K562 (cell line): ENCODE measurements at regions not wholly inside any gene's neighbourhood (a gene's known extent, or its start where the extent isn't known, plus 50 kb on each side); places are given as distances from the start of the nearest gene placed in this dataset.

Experiments
- ATAC-seq: fragments of 200-7000 bp; cut with Tn5 transposase; 3 replicates; pipeline ENCODE4 v1.9.1; 2020; ENCODE audit warnings: moderate library complexity
- BruUV-seq: library from RNA; stranded (reverse); fragments of 400-500 nt; replicated peaks from 2 replicates; lab custom pipeline; 2021; lab: Mats Ljungman, UMichigan
- CTCF ChIA-PET: fragments of 300-600 bp; formaldehyde crosslinking; extraction: SDS; loops from one replicate; lab custom pipeline; 2021; ENCODE audit warnings: low intra/inter-chr PET ratio; lab: Yijun Ruan, JAX
- POLR2A ChIA-PET: fragments of 300-600, 350-650 bp; sonication (Branson Sonifier 250); formaldehyde crosslinking; extraction: SDS; loops from one replicate; lab custom pipeline; 2021; ENCODE audit warnings: antibody characterized with exemption, inconsistent platforms; lab: Yijun Ruan, JAX
- DNase-seq, 4 experiments: peaks; one replicate each; pipeline versions ENCODE4 v3.0.0 to v3.0.0-alpha.2; 2011 to 2018; ENCODE audit warnings: low spot score in 3 of 4, mixed read lengths in 3 of 4; ENCODE audit errors: extremely low read depth in 1 of 4
- FAIRE-seq: peaks from 2 replicates; lab custom pipeline; 2011; peaks lifted over from hg19 to GRCh38; lab: Jason Lieb, UNC
- H2AFZ ChIP-seq: 2 replicates; pipeline ENCODE4 v1.6.0; 2011; ENCODE audit warnings: low read depth, low read length, control low read depth, inconsistent platforms
- H3K27ac ChIP-seq: fragments of 200-600 bp; 3 replicates; pipeline ENCODE4 v1.8.0; 2011; ENCODE audit warnings: low read depth, mild to moderate bottlenecking, control low read depth, inconsistent platforms, low read length, moderate library complexity, mixed read lengths; ENCODE audit errors: extremely low read depth
- H3K27me3 ChIP-seq, 2 experiments: fragments of 300-600 bp in 1 of 2; 2 replicates in 1 of 2; 3 replicates in 1 of 2; pipeline versions ENCODE4 v1.6.0 to v1.8.0; 2011; ENCODE audit warnings: inconsistent platforms in 2 of 2, low read length in 2 of 2, mild to moderate bottlenecking in 1 of 2, mixed read lengths in 1 of 2, moderate library complexity in 1 of 2; ENCODE audit not compliant: control insufficient read depth in 2 of 2, insufficient read depth in 2 of 2
- H3K36me3 ChIP-seq: fragments of 300-600 bp; 3 replicates; pipeline ENCODE4 v1.8.0; 2011; ENCODE audit warnings: mild to moderate bottlenecking, low read length, inconsistent platforms; ENCODE audit not compliant: control insufficient read depth, insufficient read depth
- H3K4me1 ChIP-seq, 2 experiments: fragments of 200-600 bp in 1 of 2; replicated peaks in 1 of 2; 2 replicates in 1 of 2; 3 replicates in 1 of 2; pipeline versions ENCODE4 v1.5.1 to v1.8.0; 2011; ENCODE audit warnings: inconsistent platforms in 2 of 2, low read length in 2 of 2, mild to moderate bottlenecking in 1 of 2, mixed read lengths in 1 of 2, moderate library complexity in 1 of 2; ENCODE audit not compliant: control insufficient read depth in 2 of 2, insufficient read depth in 2 of 2
- H3K4me2 ChIP-seq: 2 replicates; pipeline ENCODE4 v1.6.1; 2011; ENCODE audit warnings: low read length, control low read depth, inconsistent platforms, mixed read lengths; ENCODE audit not compliant: insufficient read depth
- H3K4me3 ChIP-seq: fragments of 200-600 bp; sonication (generic), shearing (Covaris generic); 2 replicates; pipeline ENCODE4 v1.5.1; 2016; ENCODE audit warnings: control low read depth, inconsistent platforms
- H3K79me2 ChIP-seq: fragments of 200-600 bp; 3 replicates; pipeline ENCODE4 v1.8.0; 2011; ENCODE audit warnings: low read length, inconsistent platforms; ENCODE audit not compliant: control insufficient read depth, insufficient read depth
- H3K9ac ChIP-seq, 2 experiments: 2 replicates each; pipeline versions ENCODE4 v1.6.0 to v1.6.1; 2011; ENCODE audit warnings: low read depth in 2 of 2, low read length in 2 of 2, control low read depth in 1 of 2, inconsistent platforms in 1 of 2, mild to moderate bottlenecking in 1 of 2, mixed read lengths in 1 of 2; ENCODE audit not compliant: insufficient read depth in 1 of 2
- H3K9me1 ChIP-seq: one replicate; pipeline ENCODE4 v1.6.0; 2011; ENCODE audit warnings: inconsistent platforms, mild to moderate bottlenecking, low read length, moderate library complexity; ENCODE audit not compliant: control insufficient read depth, insufficient read depth
- H3K9me3 ChIP-seq: replicated peaks from 2 replicates; pipeline ENCODE4 v1.5.1; 2011; ENCODE audit warnings: low read depth, low read length, inconsistent platforms; ENCODE audit not compliant: control insufficient read depth, insufficient read depth
- H4K20me1 ChIP-seq: replicated peaks from 2 replicates; pipeline ENCODE4 v1.6.1; 2011; ENCODE audit warnings: low read length, inconsistent platforms, mixed read lengths; ENCODE audit not compliant: control insufficient read depth, insufficient read depth
- BRF1 ChIP-seq: IDR thresholded peaks from 3 replicates; pipeline ENCODE4 v1.6.1; 2011; ENCODE audit warnings: borderline replicate concordance, mild to moderate bottlenecking; ENCODE audit not compliant: insufficient read length; ENCODE audit errors: extremely low read depth
- EGR1 ChIP-seq: fragments of 450-650 bp; conservative IDR thresholded peaks from 2 replicates; pipeline ENCODE4 v1.6.1; 2017; ENCODE audit warnings: mild to moderate bottlenecking
- FOXK2 ChIP-seq, 2 experiments: fragments of 450-650 bp; IDR thresholded peaks in 1 of 2; conservative IDR thresholded peaks in 1 of 2; 2 replicates each; pipeline ENCODE4 v1.6.1; 2016; ENCODE audit warnings: low read depth in 2 of 2, mild to moderate bottlenecking in 1 of 2
- FOXP1 ChIP-seq: sonication (generic); formaldehyde crosslinking; IDR thresholded peaks from 2 replicates; pipeline ENCODE4 v1.8.0; 2022; ENCODE audit warnings: mild to moderate bottlenecking, missing genetic modification reagents
- MAFF ChIP-seq: IDR thresholded peaks from 2 replicates; pipeline ENCODE4 v1.6.1; 2012; ENCODE audit warnings: low read length, improper control_type of control experiment
- SIN3B ChIP-seq: fragments of 450-650 bp; IDR thresholded peaks from 2 replicates; pipeline ENCODE4 v1.6.1; 2017; ENCODE audit warnings: low read depth, mild to moderate bottlenecking, moderate library complexity
- SMAD3 ChIP-seq: fragments of 450-650 bp; formaldehyde crosslinking; conservative IDR thresholded peaks from 2 replicates; pipeline ENCODE4 v1.4.0; 2020; ENCODE audit warnings: mild to moderate bottlenecking
- SMC3 ChIP-seq: conservative IDR thresholded peaks from 2 replicates; pipeline ENCODE4 v1.6.1; 2011; ENCODE audit warnings: low read depth, low read length, improper control_type of control experiment; ENCODE audit not compliant: insufficient read depth
- SRF ChIP-seq, 2 experiments: fragments of 250-450, 450-650 bp in 1 of 2; sonication (Bioruptor Pico) in 1 of 2; sonication (generic) in 1 of 2; formaldehyde crosslinking; IDR thresholded peaks; 2 replicates each; pipeline versions ENCODE4 v1.5.0 to v1.5.1; 2020 to 2022; ENCODE audit warnings: mild to moderate bottlenecking in 1 of 2, missing genetic modification reagents in 1 of 2
- SRSF7 ChIP-seq: fragments of 200-400 bp; formaldehyde crosslinking; optimal IDR thresholded peaks from 2 replicates; pipeline ENCODE3; 2017; ENCODE audit warnings: mild to moderate bottlenecking, low read depth, low read length
- SUPT5H ChIP-seq: fragments of 450-650 bp; IDR thresholded peaks from 2 replicates; pipeline ENCODE4 v1.6.1; 2016
- TCF7L2 ChIP-seq: fragments of 150-350 bp; IDR thresholded peaks from 2 replicates; pipeline ENCODE4 v1.6.1; 2016; ENCODE audit warnings: low read depth, mild to moderate bottlenecking, low read length, moderate library complexity
- ZNF324 ChIP-seq: fragments of 250-450 bp; sonication (Bioruptor Pico); IDR thresholded peaks from 2 replicates; pipeline ENCODE4 v1.4.0; 2020; ENCODE audit warnings: mild to moderate bottlenecking
- WGBS: fragments of 100-300 bp; shearing (Covaris generic); methylation state at CpG from one replicate; pipeline ENCODE4 v1.1.6; 2016; ENCODE audit warnings: low coverage, mixed read lengths; ENCODE audit not compliant: insufficient coverage; ENCODE audit errors: missing lambda C conversion rate; 5-methylcytosine and 5-hydroxymethylcytosine counted together
- in situ Hi-C: fragments of 300-500 bp; cut with MboI; formaldehyde crosslinking; loops from 4 replicates; pipeline ENCODE4 v1.15.0; 2018; ENCODE audit warnings: inconsistent platforms, mixed read lengths
- intact Hi-C: fragments of 100-400 bp; cut with micrococcal nuclease; formaldehyde crosslinking; loops from 2 replicates; pipeline ENCODE4 v1.14.2; 2022
- TF ChIP-seq, protein P1 (sequence below): fragments of 450-650 bp; IDR thresholded peaks from 2 replicates; pipeline ENCODE4 v1.6.1; 2016; ENCODE audit warnings: borderline replicate concordance
- TF ChIP-seq, protein P2 (sequence below), 3 experiments: IDR thresholded peaks in 2 of 3; conservative IDR thresholded peaks in 1 of 3; 2 replicates each; pipeline ENCODE4 v1.5.1; 2011 to 2012; ENCODE audit warnings: low read length in 3 of 3, mild to moderate bottlenecking in 3 of 3, control low read depth in 2 of 3, improper control_type of control experiment in 1 of 3, inconsistent platforms in 1 of 3, low read depth in 1 of 3, mixed read lengths in 1 of 3, moderate library complexity in 1 of 3; ENCODE audit not compliant: insufficient read depth in 2 of 3
- TF ChIP-seq, protein P3 (sequence below): conservative IDR thresholded peaks from 2 replicates; pipeline ENCODE4 v1.6.1; 2011; ENCODE audit warnings: low read depth, mild to moderate bottlenecking, low read length; ENCODE audit not compliant: control insufficient read depth
- TF ChIP-seq, protein P4 (sequence below): fragments of 450-650 bp; formaldehyde crosslinking; IDR thresholded peaks from 2 replicates; pipeline ENCODE4 v1.4.0; 2020; ENCODE audit warnings: mild to moderate bottlenecking, moderate library complexity

DNA sequence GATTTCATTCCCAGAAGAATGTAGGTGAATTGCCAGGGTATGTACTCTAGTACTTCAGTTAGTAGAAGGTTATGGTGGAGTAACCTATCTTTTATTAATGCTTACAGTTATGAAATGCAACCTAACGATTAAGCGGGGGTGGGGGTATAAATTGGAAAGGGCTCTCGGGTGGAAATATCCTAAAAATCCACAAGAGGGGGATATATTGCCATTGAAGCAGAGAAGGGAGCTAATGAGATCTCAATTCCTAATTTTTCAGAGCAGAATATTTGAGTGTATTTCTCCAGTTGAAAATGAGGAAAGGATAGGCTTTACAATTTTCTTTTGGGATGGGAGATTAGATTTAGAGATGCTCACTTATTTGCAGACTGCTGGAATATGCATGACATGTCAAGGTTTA is 90.8 kb downstream of the DNAJB9 start:
- H2AFZ ChIP-seq: no peak overlapping the region
- peak; percentile 86 for ATAC-seq
- H3K4me3 ChIP-seq: no peak overlapping the region
- H3K4me2 ChIP-seq: no peak overlapping the region
- BruUV-seq: no TSS peak
- no peak overlapping the region for H3K9ac ChIP-seq
- H3K27me3 ChIP-seq: peaks cover 0 to 11% of the 10 kb centered on the region in 2 experiments; a peak in 2 of 5 replicates
- intact Hi-C loops: no loop called here
- no peaks in the 10 kb centered on the region for H3K9me3 ChIP-seq
- DNase-seq: peak; percentile 23 to 60 (median 54)
- in situ Hi-C loops: no loop called here
- no peaks in the 10 kb centered on the region for H4K20me1 ChIP-seq
- POLR2A ChIA-PET: no interaction called here
- no peaks in the 10 kb centered on the region for H3K79me2 ChIP-seq
- H3K4me1 ChIP-seq: no peaks in the 10 kb centered on the region
- no peak for FAIRE-seq
- H3K27ac ChIP-seq: no peak overlapping the region
- no peaks in the 10 kb centered on the region for H3K9me1 ChIP-seq
- CTCF ChIA-PET: interaction anchor here (0.6 kb wide), 1 partner anchor 684 kb away, joined by 3 read pairs; no protein-coding TSS in a partner anchor
- WGBS: 0% methylated on average over 3 of the region's 3 CpGs
- H3K36me3 ChIP-seq: no peaks in the 10 kb centered on the region
- TF ChIP-seq SRF (CRISPR knock-in tag; IDR thresholded peaks at IDR 0.05): no peak
- 0 out of 2 replicates have a peak, but pooled peaks have one; percentile 26 for TF ChIP-seq SMC3
- peak; percentile 41 for TF ChIP-seq EGR1
- TF ChIP-seq ZNF324: no peak
- TF ChIP-seq, protein P1, sequence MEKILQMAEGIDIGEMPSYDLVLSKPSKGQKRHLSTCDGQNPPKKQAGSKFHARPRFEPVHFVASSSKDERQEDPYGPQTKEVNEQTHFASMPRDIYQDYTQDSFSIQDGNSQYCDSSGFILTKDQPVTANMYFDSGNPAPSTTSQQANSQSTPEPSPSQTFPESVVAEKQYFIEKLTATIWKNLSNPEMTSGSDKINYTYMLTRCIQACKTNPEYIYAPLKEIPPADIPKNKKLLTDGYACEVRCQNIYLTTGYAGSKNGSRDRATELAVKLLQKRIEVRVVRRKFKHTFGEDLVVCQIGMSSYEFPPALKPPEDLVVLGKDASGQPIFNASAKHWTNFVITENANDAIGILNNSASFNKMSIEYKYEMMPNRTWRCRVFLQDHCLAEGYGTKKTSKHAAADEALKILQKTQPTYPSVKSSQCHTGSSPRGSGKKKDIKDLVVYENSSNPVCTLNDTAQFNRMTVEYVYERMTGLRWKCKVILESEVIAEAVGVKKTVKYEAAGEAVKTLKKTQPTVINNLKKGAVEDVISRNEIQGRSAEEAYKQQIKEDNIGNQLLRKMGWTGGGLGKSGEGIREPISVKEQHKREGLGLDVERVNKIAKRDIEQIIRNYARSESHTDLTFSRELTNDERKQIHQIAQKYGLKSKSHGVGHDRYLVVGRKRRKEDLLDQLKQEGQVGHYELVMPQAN: no peak
- no peak for TF ChIP-seq SUPT5H
- no peak for TF ChIP-seq BRF1
- TF ChIP-seq FOXK2 (conservative IDR thresholded peaks at IDR 0.05 in 1 of 2, IDR thresholded peaks at IDR 0.05 in 1 of 2; ENCODE audit: low read depth in 2 of 2): no peak
- TF ChIP-seq, protein P2, sequence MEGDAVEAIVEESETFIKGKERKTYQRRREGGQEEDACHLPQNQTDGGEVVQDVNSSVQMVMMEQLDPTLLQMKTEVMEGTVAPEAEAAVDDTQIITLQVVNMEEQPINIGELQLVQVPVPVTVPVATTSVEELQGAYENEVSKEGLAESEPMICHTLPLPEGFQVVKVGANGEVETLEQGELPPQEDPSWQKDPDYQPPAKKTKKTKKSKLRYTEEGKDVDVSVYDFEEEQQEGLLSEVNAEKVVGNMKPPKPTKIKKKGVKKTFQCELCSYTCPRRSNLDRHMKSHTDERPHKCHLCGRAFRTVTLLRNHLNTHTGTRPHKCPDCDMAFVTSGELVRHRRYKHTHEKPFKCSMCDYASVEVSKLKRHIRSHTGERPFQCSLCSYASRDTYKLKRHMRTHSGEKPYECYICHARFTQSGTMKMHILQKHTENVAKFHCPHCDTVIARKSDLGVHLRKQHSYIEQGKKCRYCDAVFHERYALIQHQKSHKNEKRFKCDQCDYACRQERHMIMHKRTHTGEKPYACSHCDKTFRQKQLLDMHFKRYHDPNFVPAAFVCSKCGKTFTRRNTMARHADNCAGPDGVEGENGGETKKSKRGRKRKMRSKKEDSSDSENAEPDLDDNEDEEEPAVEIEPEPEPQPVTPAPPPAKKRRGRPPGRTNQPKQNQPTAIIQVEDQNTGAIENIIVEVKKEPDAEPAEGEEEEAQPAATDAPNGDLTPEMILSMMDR (IDR thresholded peaks at IDR 0.05 in 2 of 3, conservative IDR thresholded peaks at IDR 0.05 in 1 of 3; ENCODE audit: insufficient read depth in 2 of 3, low read depth in 1 of 3, low read length in 3 of 3): peak; percentile 40 to 69 (median 59); a peak in 5 of 6 replicates
- TF ChIP-seq MAFF: no peak
- no peak for TF ChIP-seq TCF7L2
- TF ChIP-seq, protein P3, sequence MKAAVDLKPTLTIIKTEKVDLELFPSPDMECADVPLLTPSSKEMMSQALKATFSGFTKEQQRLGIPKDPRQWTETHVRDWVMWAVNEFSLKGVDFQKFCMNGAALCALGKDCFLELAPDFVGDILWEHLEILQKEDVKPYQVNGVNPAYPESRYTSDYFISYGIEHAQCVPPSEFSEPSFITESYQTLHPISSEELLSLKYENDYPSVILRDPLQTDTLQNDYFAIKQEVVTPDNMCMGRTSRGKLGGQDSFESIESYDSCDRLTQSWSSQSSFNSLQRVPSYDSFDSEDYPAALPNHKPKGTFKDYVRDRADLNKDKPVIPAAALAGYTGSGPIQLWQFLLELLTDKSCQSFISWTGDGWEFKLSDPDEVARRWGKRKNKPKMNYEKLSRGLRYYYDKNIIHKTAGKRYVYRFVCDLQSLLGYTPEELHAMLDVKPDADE: no peak
- no peak for TF ChIP-seq SIN3B
- TF ChIP-seq SMAD3 (CRISPR knock-in tag): no peak
- no peak for TF ChIP-seq FOXP1 (CRISPR knock-in tag)
- TF ChIP-seq, protein P4, sequence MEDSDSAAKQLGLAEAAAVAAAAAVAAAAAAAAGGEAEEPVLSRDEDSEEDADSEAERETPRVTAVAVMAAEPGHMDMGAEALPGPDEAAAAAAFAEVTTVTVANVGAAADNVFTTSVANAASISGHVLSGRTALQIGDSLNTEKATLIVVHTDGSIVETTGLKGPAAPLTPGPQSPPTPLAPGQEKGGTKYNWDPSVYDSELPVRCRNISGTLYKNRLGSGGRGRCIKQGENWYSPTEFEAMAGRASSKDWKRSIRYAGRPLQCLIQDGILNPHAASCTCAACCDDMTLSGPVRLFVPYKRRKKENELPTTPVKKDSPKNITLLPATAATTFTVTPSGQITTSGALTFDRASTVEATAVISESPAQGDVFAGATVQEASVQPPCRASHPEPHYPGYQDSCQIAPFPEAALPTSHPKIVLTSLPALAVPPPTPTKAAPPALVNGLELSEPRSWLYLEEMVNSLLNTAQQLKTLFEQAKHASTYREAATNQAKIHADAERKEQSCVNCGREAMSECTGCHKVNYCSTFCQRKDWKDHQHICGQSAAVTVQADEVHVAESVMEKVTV (CRISPR knock-in tag): peak; percentile 45; the same call in 1 of the 2 replicates
- no peak for TF ChIP-seq SRSF7
